Panc1 (cell line): ENCODE measurements at regions not wholly inside any gene's neighbourhood (a gene's known extent, or its start where the extent isn't known, plus 50 kb on each side); places are given as distances from the start of the nearest gene placed in this dataset.

Experiments used
- CTCF ChIP-seq: fragments of 450-650 bp; IDR thresholded peaks from 2 replicates; pipeline ENCODE4 v1.5.1; 2017; ENCODE audit warnings: mild to moderate bottlenecking
- POLR2AphosphoS5 ChIP-seq: IDR thresholded peaks from 2 replicates; pipeline ENCODE4 v1.6.1; 2012; ENCODE audit warnings: mild to moderate bottlenecking, low read depth, low read length, moderate library complexity
- SIN3A ChIP-seq: IDR thresholded peaks from 2 replicates; pipeline ENCODE4 v1.6.1; 2012; ENCODE audit warnings: low read depth, mild to moderate bottlenecking, low read length, moderate library complexity, borderline replicate concordance; ENCODE audit not compliant: insufficient read depth
- TCF7L2 ChIP-seq: IDR thresholded peaks from 2 replicates; pipeline ENCODE4 v1.6.1; 2011; ENCODE audit warnings: mild to moderate bottlenecking, low read depth, low read length, inconsistent platforms
- TF ChIP-seq, protein P1 (sequence below), 2 experiments: IDR thresholded peaks; 2 replicates each; pipeline ENCODE4 v1.6.1; 2011 to 2012; ENCODE audit warnings: low read depth in 2 of 2, control low read depth in 1 of 2, low read length in 1 of 2, mild to moderate bottlenecking in 1 of 2, moderate library complexity in 1 of 2; ENCODE audit not compliant: insufficient read depth in 1 of 2

DNA sequence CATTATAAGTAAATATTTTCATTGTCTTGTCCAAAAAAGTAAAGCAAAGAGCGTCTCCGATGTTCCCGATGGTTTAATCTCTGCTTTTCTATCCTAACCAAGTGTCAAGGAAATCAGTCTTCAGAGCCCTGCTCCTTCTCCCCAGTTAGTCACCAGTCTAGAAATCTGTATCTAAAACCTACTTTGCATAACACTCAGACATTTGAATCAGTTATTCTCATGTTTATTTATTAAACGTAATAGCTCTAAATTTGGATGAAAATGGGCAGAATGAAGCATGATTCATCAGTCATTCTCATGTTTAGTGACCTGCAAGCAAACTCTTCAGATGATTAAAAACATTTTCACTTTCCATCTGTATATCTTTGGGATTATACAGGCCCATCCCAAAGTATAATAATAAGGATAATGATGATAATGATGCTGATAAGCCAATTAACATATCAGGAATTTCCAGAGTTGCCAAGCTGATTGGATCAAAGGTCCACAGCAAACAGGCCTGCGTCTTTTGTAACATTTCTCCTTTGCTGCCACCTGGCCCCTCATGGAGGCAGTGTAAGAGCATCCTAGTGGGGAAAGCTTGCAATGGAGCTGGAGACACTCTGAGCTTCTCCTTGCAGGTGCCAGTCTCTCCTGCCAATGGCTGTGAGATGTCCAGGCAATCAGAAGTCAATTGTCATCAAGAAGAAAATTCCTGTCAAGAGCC lies 273.9 kb downstream of the IGSF11 start:
- TF ChIP-seq CTCF (no peak; the same call in 1 of the 2 replicates), SIN3A (no peak), POLR2AphosphoS5 (no peak), TCF7L2 (no peak)
- TF ChIP-seq, protein P1, sequence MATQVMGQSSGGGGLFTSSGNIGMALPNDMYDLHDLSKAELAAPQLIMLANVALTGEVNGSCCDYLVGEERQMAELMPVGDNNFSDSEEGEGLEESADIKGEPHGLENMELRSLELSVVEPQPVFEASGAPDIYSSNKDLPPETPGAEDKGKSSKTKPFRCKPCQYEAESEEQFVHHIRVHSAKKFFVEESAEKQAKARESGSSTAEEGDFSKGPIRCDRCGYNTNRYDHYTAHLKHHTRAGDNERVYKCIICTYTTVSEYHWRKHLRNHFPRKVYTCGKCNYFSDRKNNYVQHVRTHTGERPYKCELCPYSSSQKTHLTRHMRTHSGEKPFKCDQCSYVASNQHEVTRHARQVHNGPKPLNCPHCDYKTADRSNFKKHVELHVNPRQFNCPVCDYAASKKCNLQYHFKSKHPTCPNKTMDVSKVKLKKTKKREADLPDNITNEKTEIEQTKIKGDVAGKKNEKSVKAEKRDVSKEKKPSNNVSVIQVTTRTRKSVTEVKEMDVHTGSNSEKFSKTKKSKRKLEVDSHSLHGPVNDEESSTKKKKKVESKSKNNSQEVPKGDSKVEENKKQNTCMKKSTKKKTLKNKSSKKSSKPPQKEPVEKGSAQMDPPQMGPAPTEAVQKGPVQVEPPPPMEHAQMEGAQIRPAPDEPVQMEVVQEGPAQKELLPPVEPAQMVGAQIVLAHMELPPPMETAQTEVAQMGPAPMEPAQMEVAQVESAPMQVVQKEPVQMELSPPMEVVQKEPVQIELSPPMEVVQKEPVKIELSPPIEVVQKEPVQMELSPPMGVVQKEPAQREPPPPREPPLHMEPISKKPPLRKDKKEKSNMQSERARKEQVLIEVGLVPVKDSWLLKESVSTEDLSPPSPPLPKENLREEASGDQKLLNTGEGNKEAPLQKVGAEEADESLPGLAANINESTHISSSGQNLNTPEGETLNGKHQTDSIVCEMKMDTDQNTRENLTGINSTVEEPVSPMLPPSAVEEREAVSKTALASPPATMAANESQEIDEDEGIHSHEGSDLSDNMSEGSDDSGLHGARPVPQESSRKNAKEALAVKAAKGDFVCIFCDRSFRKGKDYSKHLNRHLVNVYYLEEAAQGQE (IDR thresholded peaks at IDR 0.05; ENCODE audit: insufficient read depth in 1 of 2, low read depth in 2 of 2, low read length in 1 of 2) = no peak
